Mammary epithelial cell (primary cell): ENCODE measurements at regions not wholly inside any gene's neighbourhood (a gene's known extent, or its start where the extent isn't known, plus 50 kb on each side); places are given as distances from the start of the nearest gene placed in this dataset.

Experiments
- EZH2 ChIP-seq: IDR thresholded peaks from 2 replicates; pipeline ENCODE4 v1.6.1; 2012; ENCODE audit warnings: low read length, inconsistent platforms, borderline replicate concordance
- TF ChIP-seq, protein P1 (sequence below), 2 donors: IDR thresholded peaks in 1 of 2; conservative IDR thresholded peaks in 1 of 2; 2 replicates each; pipeline ENCODE4 v1.5.1; 2011 to 2012; ENCODE audit warnings: inconsistent platforms in 2 of 2, low read length in 2 of 2, mild to moderate bottlenecking in 2 of 2, control low read depth in 1 of 2, low read depth in 1 of 2; ENCODE audit not compliant: insufficient read depth in 1 of 2; ENCODE audit errors: extremely low read depth in 1 of 2

DNA sequence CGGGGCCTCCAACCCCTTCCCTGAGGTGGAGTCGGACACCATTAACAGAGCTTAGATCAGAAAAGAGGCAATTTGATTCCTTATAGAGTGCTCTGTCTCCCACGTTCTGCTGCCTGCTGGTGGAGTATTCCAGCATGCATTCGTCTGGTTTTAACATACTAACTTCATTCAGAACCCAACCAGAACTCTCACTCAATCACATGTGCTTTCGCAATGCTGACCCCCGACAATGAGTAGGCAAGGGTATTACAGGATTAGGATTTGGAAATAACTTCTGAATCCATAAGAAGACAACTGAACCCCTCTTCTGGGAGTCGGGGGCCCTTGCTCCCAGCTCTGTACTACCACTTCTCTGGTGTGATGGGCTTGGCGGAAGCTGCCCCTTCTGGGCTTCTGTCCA lies 55.7 kb upstream of the HABP2 start:
- TF ChIP-seq, protein P1, sequence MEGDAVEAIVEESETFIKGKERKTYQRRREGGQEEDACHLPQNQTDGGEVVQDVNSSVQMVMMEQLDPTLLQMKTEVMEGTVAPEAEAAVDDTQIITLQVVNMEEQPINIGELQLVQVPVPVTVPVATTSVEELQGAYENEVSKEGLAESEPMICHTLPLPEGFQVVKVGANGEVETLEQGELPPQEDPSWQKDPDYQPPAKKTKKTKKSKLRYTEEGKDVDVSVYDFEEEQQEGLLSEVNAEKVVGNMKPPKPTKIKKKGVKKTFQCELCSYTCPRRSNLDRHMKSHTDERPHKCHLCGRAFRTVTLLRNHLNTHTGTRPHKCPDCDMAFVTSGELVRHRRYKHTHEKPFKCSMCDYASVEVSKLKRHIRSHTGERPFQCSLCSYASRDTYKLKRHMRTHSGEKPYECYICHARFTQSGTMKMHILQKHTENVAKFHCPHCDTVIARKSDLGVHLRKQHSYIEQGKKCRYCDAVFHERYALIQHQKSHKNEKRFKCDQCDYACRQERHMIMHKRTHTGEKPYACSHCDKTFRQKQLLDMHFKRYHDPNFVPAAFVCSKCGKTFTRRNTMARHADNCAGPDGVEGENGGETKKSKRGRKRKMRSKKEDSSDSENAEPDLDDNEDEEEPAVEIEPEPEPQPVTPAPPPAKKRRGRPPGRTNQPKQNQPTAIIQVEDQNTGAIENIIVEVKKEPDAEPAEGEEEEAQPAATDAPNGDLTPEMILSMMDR (conservative IDR thresholded peaks at IDR 0.05 in 1 of 2, IDR thresholded peaks at IDR 0.05 in 1 of 2; ENCODE audit: extremely low read depth in 1 of 2, insufficient read depth in 1 of 2, low read depth in 1 of 2, low read length in 2 of 2) = no peak
- TF ChIP-seq EZH2 = no peak
